Activated naive CD4-positive, alpha-beta T cell treated with anti-CD3 and anti-CD28 coated beads for 36 hours (primary cell): ENCODE measurements at regions not wholly inside any gene's neighbourhood (a gene's known extent, or its start where the extent isn't known, plus 50 kb on each side); places are given as distances from the start of the nearest gene placed in this dataset.
"Not testable (repeated sequence)": the region's sequence is repeated elsewhere in the genome, so short reads cannot be mapped to it uniquely, and the experiment has no call there.

Source experiments
- CTCF ChIA-PET: fragments of 350-600 bp; sonication (Branson Sonifier 250); formaldehyde crosslinking; loops from one replicate; lab custom pipeline; 2021; ENCODE audit warnings: antibody characterized with exemption; lab: Charles Lee
- DNase-seq: peaks from one replicate; pipeline ENCODE4 v3.0.0-alpha.2; 2020
- H3K27ac Mint-ChIP-seq: one replicate; pipeline ENCODE4 v1.8.0; 2021; ENCODE audit warnings: mild to moderate bottlenecking, mixed read lengths
- H3K27me3 Mint-ChIP-seq: one replicate; pipeline ENCODE4 v1.8.0; 2021; ENCODE audit warnings: low read depth, mixed read lengths
- H3K36me3 Mint-ChIP-seq: one replicate; pipeline ENCODE4 v1.8.0; 2021; ENCODE audit warnings: low read depth, mixed read lengths
- H3K4me1 Mint-ChIP-seq: one replicate; pipeline ENCODE4 v1.8.0; 2021; ENCODE audit warnings: low read depth, mixed read lengths
- H3K4me3 Mint-ChIP-seq: one replicate; pipeline ENCODE4 v1.8.0; 2021; ENCODE audit warnings: mild to moderate bottlenecking, moderate library complexity, mixed read lengths
- H3K9me3 Mint-ChIP-seq: one replicate; pipeline ENCODE4 v1.8.0; 2021; ENCODE audit warnings: mixed read lengths
- intact Hi-C: fragments of 100-400 bp; cut with micrococcal nuclease; formaldehyde crosslinking; loops from one replicate; pipeline ENCODE4 v1.15.1; 2023

- H3K4me3 Mint-ChIP-seq, result no peak overlapping the region
- no peaks in the 10 kb centered on the region for H3K4me1 Mint-ChIP-seq
- H3K36me3 Mint-ChIP-seq, result no peaks in the 10 kb centered on the region
- intact Hi-C loops, result no loop called here
- no peaks in the 10 kb centered on the region for H3K27me3 Mint-ChIP-seq
- DNase-seq, result no peak
- H3K27ac Mint-ChIP-seq, result no peak overlapping the region
- CTCF ChIA-PET, result no interaction called here
- H3K9me3 Mint-ChIP-seq, result no peaks in the 10 kb centered on the region
These were observed 77.4 kb upstream of the SLC4A7 start for GRCh38 chr3:27561576-27561975.

- Mint-ChIP-seq H3K27ac (no peak overlapping the region), H3K27me3 (no peaks in the 10 kb centered on the region), H3K9me3 (no peaks in the 10 kb centered on the region), H3K4me1 (no peaks in the 10 kb centered on the region), H3K4me3 (no peak overlapping the region), H3K36me3 (no peaks in the 10 kb centered on the region)
- no peak for DNase-seq
- CTCF ChIA-PET, result no interaction called here
- intact Hi-C loops, result no loop called here
These were observed 76.4 kb upstream of the SLC4A7 start for GRCh38 chr3:27560484-27561056.

- no peak for DNase-seq
- CTCF ChIA-PET, result no interaction called here
- no peaks in the 10 kb centered on the region for H3K27me3 Mint-ChIP-seq
- no peaks in the 10 kb centered on the region for H3K4me1 Mint-ChIP-seq
- no peak overlapping the region for H3K4me3 Mint-ChIP-seq
- H3K9me3 Mint-ChIP-seq, result no peaks in the 10 kb centered on the region
- no peak overlapping the region for H3K27ac Mint-ChIP-seq
- intact Hi-C loops, result no loop called here
- H3K36me3 Mint-ChIP-seq, result no peaks in the 10 kb centered on the region
These were observed 75.7 kb upstream of the SLC4A7 start for GRCh38 chr3:27559835-27560234.

- no peak overlapping the region for H3K4me3 Mint-ChIP-seq
- DNase-seq, result no peak
- CTCF ChIA-PET, result no interaction called here
- H3K4me1 Mint-ChIP-seq, result no peaks in the 10 kb centered on the region
- no peaks in the 10 kb centered on the region for H3K27me3 Mint-ChIP-seq
- H3K9me3 Mint-ChIP-seq, result no peaks in the 10 kb centered on the region
- H3K36me3 Mint-ChIP-seq, result no peaks in the 10 kb centered on the region
- no peak overlapping the region for H3K27ac Mint-ChIP-seq
- intact Hi-C loops, result no loop called here
These were observed 75.2 kb upstream of the SLC4A7 start for GRCh38 chr3:27559381-27559780.

- intact Hi-C loops, result no loop called here
- H3K36me3 Mint-ChIP-seq, result no peaks in the 10 kb centered on the region
- no peak overlapping the region for H3K4me3 Mint-ChIP-seq
- H3K4me1 Mint-ChIP-seq, result no peaks in the 10 kb centered on the region
- CTCF ChIA-PET, result interaction anchor here (0.8 kb wide), 1 partner anchor 23 kb away, joined by 3 read pairs; no protein-coding TSS in a partner anchor
- no peak for DNase-seq
- H3K27me3 Mint-ChIP-seq, result no peaks in the 10 kb centered on the region
- H3K27ac Mint-ChIP-seq, result no peak overlapping the region
- H3K9me3 Mint-ChIP-seq, result peaks cover under 1% of the 10 kb centered on the region
These were observed 73.2 kb upstream of the SLC4A7 start for GRCh38 chr3:27557411-27557810.

- Mint-ChIP-seq H3K9me3 (peaks cover 4% of the 10 kb centered on the region), H3K27me3 (no peaks in the 10 kb centered on the region), H3K36me3 (no peaks in the 10 kb centered on the region), H3K4me3 (no peak overlapping the region), H3K4me1 (no peaks in the 10 kb centered on the region), H3K27ac (no peak overlapping the region)
- intact Hi-C loops, result no loop called here
- no peak for DNase-seq
- CTCF ChIA-PET, result interaction anchor here (0.8 kb wide), 1 partner anchor 23 kb away, joined by 3 read pairs; no protein-coding TSS in a partner anchor
These were observed 72.7 kb upstream of the SLC4A7 start for GRCh38 chr3:27556887-27557286.

- intact Hi-C loops, result no loop called here
- no peak for DNase-seq
- Mint-ChIP-seq H3K36me3 (no peaks in the 10 kb centered on the region), H3K4me1 (no peaks in the 10 kb centered on the region), H3K27ac (no peak overlapping the region), H3K27me3 (no peaks in the 10 kb centered on the region), H3K4me3 (no peak overlapping the region), H3K9me3 (peaks cover 4% of the 10 kb centered on the region)
- CTCF ChIA-PET, result interaction anchor here (1.0 kb wide), 1 partner anchor 35 kb away, joined by 3 read pairs; no protein-coding TSS in a partner anchor
These were observed 70.5 kb upstream of the SLC4A7 start for GRCh38 chr3:27554706-27555105.

GRCh38 chr3:27553886-27554540 lies 69.8 kb upstream of the SLC4A7 start:
- no peak for DNase-seq
- H3K4me3 Mint-ChIP-seq, result no peak overlapping the region
- H3K36me3 Mint-ChIP-seq, result no peaks in the 10 kb centered on the region
- CTCF ChIA-PET, result interaction anchor here (1.0 kb wide), 1 partner anchor 35 kb away, joined by 3 read pairs; no protein-coding TSS in a partner anchor
- H3K4me1 Mint-ChIP-seq, result no peaks in the 10 kb centered on the region
- H3K27me3 Mint-ChIP-seq, result no peaks in the 10 kb centered on the region
- H3K27ac Mint-ChIP-seq, result no peak overlapping the region
- H3K9me3 Mint-ChIP-seq, result peaks cover 4% of the 10 kb centered on the region
- intact Hi-C loops, result no loop called here

GRCh38 chr3:27552708-27553107 lies 68.5 kb upstream of the SLC4A7 start:
- H3K27ac Mint-ChIP-seq, H3K4me3 Mint-ChIP-seq, intact Hi-C loops, H3K9me3 Mint-ChIP-seq, H3K36me3 Mint-ChIP-seq, H3K27me3 Mint-ChIP-seq, H3K4me1 Mint-ChIP-seq, CTCF ChIA-PET, DNase-seq: not testable (repeated sequence)

GRCh38 chr3:27551413-27551812 lies 67.2 kb upstream of the SLC4A7 start:
- H3K36me3 Mint-ChIP-seq, H3K9me3 Mint-ChIP-seq, DNase-seq, intact Hi-C loops, H3K4me3 Mint-ChIP-seq, H3K4me1 Mint-ChIP-seq, H3K27ac Mint-ChIP-seq, CTCF ChIA-PET, H3K27me3 Mint-ChIP-seq: not testable (repeated sequence)

- CTCF ChIA-PET, result no interaction called here
- Mint-ChIP-seq H3K27ac (no peak overlapping the region), H3K36me3 (no peaks in the 10 kb centered on the region), H3K9me3 (no peaks in the 10 kb centered on the region), H3K27me3 (no peaks in the 10 kb centered on the region), H3K4me3 (no peak overlapping the region), H3K4me1 (peaks cover 3% of the 10 kb centered on the region)
- no peak for DNase-seq
- intact Hi-C loops, result no loop called here
These were observed 60.9 kb upstream of the SLC4A7 start for GRCh38 chr3:27545061-27545460.

- intact Hi-C loops, result no loop called here
- DNase-seq, result no peak
- no peak overlapping the region for H3K27ac Mint-ChIP-seq
- H3K36me3 Mint-ChIP-seq, result no peaks in the 10 kb centered on the region
- CTCF ChIA-PET, result no interaction called here
- H3K9me3 Mint-ChIP-seq, result no peaks in the 10 kb centered on the region
- H3K4me3 Mint-ChIP-seq, result no peak overlapping the region
- peaks cover 3% of the 10 kb centered on the region for H3K4me1 Mint-ChIP-seq
- no peaks in the 10 kb centered on the region for H3K27me3 Mint-ChIP-seq
These were observed 60.2 kb upstream of the SLC4A7 start for GRCh38 chr3:27544372-27544865.

GRCh38 chr3:27542476-27542875 lies 58.3 kb upstream of the SLC4A7 start:
- peaks cover 3% of the 10 kb centered on the region for H3K4me1 Mint-ChIP-seq
- no peaks in the 10 kb centered on the region for H3K27me3 Mint-ChIP-seq
- no peaks in the 10 kb centered on the region for H3K36me3 Mint-ChIP-seq
- intact Hi-C loops, result no loop called here
- CTCF ChIA-PET, result no interaction called here
- no peak for DNase-seq
- no peaks in the 10 kb centered on the region for H3K9me3 Mint-ChIP-seq
- no peak overlapping the region for H3K4me3 Mint-ChIP-seq
- H3K27ac Mint-ChIP-seq, result no peak overlapping the region
